WTC11 (cell line): ENCODE measurements at regions not wholly inside any gene's neighbourhood (a gene's known extent, or its start where the extent isn't known, plus 50 kb on each side); places are given as distances from the start of the nearest gene placed in this dataset.

ENCODE experiments used
- ATAC-seq: fragments of 200-7000 bp; cut with Tn5 transposase; 2 replicates; pipeline ENCODE4 v1.10.0; 2021; ENCODE audit warnings: mild to moderate bottlenecking, moderate library complexity
- CTCF ChIA-PET: fragments of 300-600 bp; sonication (Branson Sonifier 250); formaldehyde crosslinking; loops from one replicate; lab custom pipeline; 2021; ENCODE audit warnings: antibody characterized with exemption; lab: Charles Lee
- POLR2A ChIA-PET: fragments of 350-600 bp; sonication (Branson Sonifier 250); formaldehyde crosslinking; loops from one replicate; lab custom pipeline; 2021; ENCODE audit warnings: antibody characterized with exemption; lab: Charles Lee
- DNase-seq: peaks from one replicate; pipeline ENCODE4 v3.0.0; 2021; ENCODE audit warnings: low spot score
- H3K27ac Mint-ChIP-seq: 2 replicates; pipeline ENCODE4 v1.8.0; 2021; ENCODE audit warnings: mixed read lengths
- H3K27me3 Mint-ChIP-seq: 2 replicates; pipeline ENCODE4 v1.8.0; 2021; ENCODE audit warnings: low read depth, mild to moderate bottlenecking, moderate library complexity, mixed read lengths
- H3K36me3 Mint-ChIP-seq: 2 replicates; pipeline ENCODE4 v1.8.0; 2021; ENCODE audit warnings: mixed read lengths
- H3K4me1 Mint-ChIP-seq: 2 replicates; pipeline ENCODE4 v1.8.0; 2022; ENCODE audit warnings: mixed read lengths
- H3K4me3 Mint-ChIP-seq: 2 replicates; pipeline ENCODE4 v1.8.0; 2021; ENCODE audit warnings: mild to moderate bottlenecking, moderate library complexity, mixed read lengths
- H3K9me3 Mint-ChIP-seq: 2 replicates; pipeline ENCODE4 v1.8.0; 2021; ENCODE audit warnings: mixed read lengths
- ATF2 ChIP-seq: sonication (generic); formaldehyde crosslinking; IDR thresholded peaks from 2 replicates; pipeline ENCODE4 v1.8.1; 2022; ENCODE audit warnings: low read depth, missing genetic modification reagents, borderline replicate concordance
- E2F4 ChIP-seq: sonication (generic); formaldehyde crosslinking; IDR thresholded peaks from 2 replicates; pipeline ENCODE4 v1.8.1; 2022; ENCODE audit warnings: low read depth, mild to moderate bottlenecking, moderate library complexity, missing genetic modification reagents, borderline replicate concordance
- EMX1 ChIP-seq: fragments of 250-450 bp; sonication (Bioruptor Pico); IDR thresholded peaks from 2 replicates; pipeline ENCODE4 v1.8.0; 2021; ENCODE audit warnings: mild to moderate bottlenecking
- ERG ChIP-seq: fragments of 250-450 bp; sonication (Bioruptor Pico); IDR thresholded peaks from 2 replicates; pipeline ENCODE4 v1.8.0; 2021; ENCODE audit warnings: mild to moderate bottlenecking
- FOXP4 ChIP-seq: sonication (generic); formaldehyde crosslinking; IDR thresholded peaks from 2 replicates; pipeline ENCODE4 v1.8.0; 2022; ENCODE audit warnings: mild to moderate bottlenecking, missing genetic modification reagents
- HMGA2 ChIP-seq: fragments of 250-450 bp; sonication (Bioruptor Pico); IDR thresholded peaks from 2 replicates; pipeline ENCODE4 v1.4.0; 2021; ENCODE audit warnings: mild to moderate bottlenecking, moderate library complexity
- IRF1 ChIP-seq: sonication (generic); formaldehyde crosslinking; IDR thresholded peaks from 2 replicates; pipeline ENCODE4 v1.8.0; 2023; ENCODE audit warnings: missing genetic modification reagents
- IRF2 ChIP-seq: sonication (generic); formaldehyde crosslinking; IDR thresholded peaks from 2 replicates; pipeline ENCODE4 v1.8.0; 2022; ENCODE audit warnings: low read depth, missing genetic modification reagents, borderline replicate concordance
- MLX ChIP-seq: sonication (generic); formaldehyde crosslinking; IDR thresholded peaks from 2 replicates; pipeline ENCODE4 v1.8.1; 2023; ENCODE audit warnings: mild to moderate bottlenecking, missing genetic modification reagents, moderate library complexity
- MXD4 ChIP-seq: fragments of 250-450 bp; sonication (Bioruptor Pico); IDR thresholded peaks from 2 replicates; pipeline ENCODE4 v1.8.0; 2021; ENCODE audit warnings: mild to moderate bottlenecking, moderate library complexity, borderline replicate concordance
- MYBL2 ChIP-seq: sonication (generic); formaldehyde crosslinking; IDR thresholded peaks from 2 replicates; pipeline ENCODE4 v1.8.1; 2023; ENCODE audit warnings: mild to moderate bottlenecking, moderate library complexity, missing genetic modification reagents
- NFATC4 ChIP-seq: fragments of 250-450 bp; sonication (Bioruptor Pico); IDR thresholded peaks from 2 replicates; pipeline ENCODE4 v1.9.0; 2021; ENCODE audit warnings: mild to moderate bottlenecking
- NR3C1 ChIP-seq: sonication (generic); formaldehyde crosslinking; conservative IDR thresholded peaks from 2 replicates; pipeline ENCODE4 v1.8.1; 2023; ENCODE audit warnings: low read depth, mild to moderate bottlenecking, missing genetic modification reagents
- PREB ChIP-seq: sonication (generic); formaldehyde crosslinking; IDR thresholded peaks from 2 replicates; pipeline ENCODE4 v1.8.1; 2022; ENCODE audit warnings: mild to moderate bottlenecking, missing genetic modification reagents, moderate library complexity, borderline replicate concordance
- SMAD3 ChIP-seq: sonication (generic); formaldehyde crosslinking; IDR thresholded peaks from 2 replicates; pipeline ENCODE4 v1.8.0; 2022; ENCODE audit warnings: missing genetic modification reagents, mild to moderate bottlenecking, borderline replicate concordance
- ZNF138 ChIP-seq: sonication (generic); formaldehyde crosslinking; conservative IDR thresholded peaks from 2 replicates; pipeline ENCODE4 v1.8.1; 2022; ENCODE audit warnings: mild to moderate bottlenecking, moderate library complexity, missing genetic modification reagents
- ZNF263 ChIP-seq: sonication (generic); formaldehyde crosslinking; IDR thresholded peaks from 2 replicates; pipeline ENCODE4 v1.8.1; 2022; ENCODE audit warnings: low read depth, mild to moderate bottlenecking, moderate library complexity, missing genetic modification reagents
- ZNF396 ChIP-seq: fragments of 250-450 bp; sonication (Bioruptor Pico); IDR thresholded peaks from 2 replicates; pipeline ENCODE4 v1.8.0; 2021; ENCODE audit warnings: mild to moderate bottlenecking, moderate library complexity, borderline replicate concordance
- ZNF425 ChIP-seq: fragments of 250-450 bp; sonication (Bioruptor Pico); conservative IDR thresholded peaks from 2 replicates; pipeline ENCODE4 v1.9.0; 2021; ENCODE audit warnings: mild to moderate bottlenecking
- ZNF671 ChIP-seq: fragments of 250-450 bp; sonication (Bioruptor Pico); IDR thresholded peaks from 2 replicates; pipeline ENCODE4 v1.8.0; 2021; ENCODE audit warnings: mild to moderate bottlenecking

GRCh38 chr6:26246058-26246457 is 118.9 kb upstream of the BTN3A2 start (continued):
- TF ChIP-seq MXD4 (no peak), ZNF263 (CRISPR knock-in tag) (no peak), FOXP4 (CRISPR knock-in tag) (no peak)

- Mint-ChIP-seq H3K4me1 (peaks cover 48% of the 10 kb centered on the region), H3K27me3 (no peaks in the 10 kb centered on the region), H3K27ac (peak overlapping the region; percentile 38; the same call in 1 of the 2 replicates), H3K4me3 (no peak overlapping the region), H3K36me3 (peaks cover under 1% of the 10 kb centered on the region), H3K9me3 (no peaks in the 10 kb centered on the region)
- TF ChIP-seq E2F4 (CRISPR knock-in tag), result no peak
- TF ChIP-seq ZNF396 (CRISPR knock-in tag), result no peak
- no peak for TF ChIP-seq ZNF138 (CRISPR knock-in tag)
- TF ChIP-seq NR3C1 (CRISPR knock-in tag), result no peak
- no peak for TF ChIP-seq HMGA2
- no peak for TF ChIP-seq SMAD3 (CRISPR knock-in tag)
- no peak for TF ChIP-seq PREB (CRISPR knock-in tag)
- no peak for TF ChIP-seq IRF2 (CRISPR knock-in tag)
- TF ChIP-seq ZNF671 (CRISPR knock-in tag), result no peak
- ATAC-seq (no peak), DNase-seq (no peak)
- CTCF ChIA-PET, result no interaction called here
- POLR2A ChIA-PET, result interaction anchor here (1.6 to 4.1 kb wide), 2 partner anchors 22 to 30 kb away, joined by 4 to 24 read pairs; a partner anchor contains a TSS
These were observed 118.4 kb upstream of the BTN3A2 start for GRCh38 chr6:26246553-26246952.

GRCh38 chr6:26249707-26249956 is 115.4 kb upstream of the BTN3A2 start:
- peak overlapping the region; percentile 96 for H3K4me3 Mint-ChIP-seq
- peaks cover 16% of the 10 kb centered on the region for H3K36me3 Mint-ChIP-seq
- no peaks in the 10 kb centered on the region for H3K27me3 Mint-ChIP-seq
- peak overlapping the region; percentile 98 for H3K27ac Mint-ChIP-seq
- ATAC-seq (peak; percentile 9), DNase-seq (no peak)
- ChIA-PET CTCF (interaction anchor here (0.8 to 1.5 kb wide), 4 partner anchors 8 to 25 kb away, joined by 3 to 6 read pairs (median 4); a partner anchor contains a TSS), POLR2A (interaction anchor here (0.5 to 4.3 kb wide), 29 partner anchors 8 to 1644 kb away, joined by 3 to 97 read pairs (median 17); a partner anchor contains a TSS)
- H3K9me3 Mint-ChIP-seq, result no peaks in the 10 kb centered on the region
- H3K4me1 Mint-ChIP-seq, result peaks cover 28% of the 10 kb centered on the region
- no peak for TF ChIP-seq MLX
- TF ChIP-seq MYBL2 (CRISPR knock-in tag), result 0 out of 2 replicates have a peak, but pooled peaks have one; percentile 16
- peak; percentile 98 for TF ChIP-seq ERG
- no peak for TF ChIP-seq ATF2 (CRISPR knock-in tag)
- TF ChIP-seq IRF1 (CRISPR knock-in tag), result no peak
- peak; percentile 97 for TF ChIP-seq NFATC4 (CRISPR knock-in tag)
- TF ChIP-seq ZNF425 (CRISPR knock-in tag), result peak; percentile 86; the same call in 1 of the 2 replicates
- peak; percentile 98 for TF ChIP-seq EMX1 (CRISPR knock-in tag)
